K562 (cell line): ENCODE measurements at regions not wholly inside any gene's neighbourhood (a gene's known extent, or its start where the extent isn't known, plus 50 kb on each side); places are given as distances from the start of the nearest gene placed in this dataset.

Experiments used
- ATAC-seq: fragments of 200-7000 bp; cut with Tn5 transposase; 3 replicates; pipeline ENCODE4 v1.9.1; 2020; ENCODE audit warnings: moderate library complexity
- BruUV-seq: library from RNA; stranded (reverse); fragments of 400-500 nt; replicated peaks from 2 replicates; lab custom pipeline; 2021; lab: Mats Ljungman, UMichigan
- CTCF ChIA-PET: fragments of 300-600 bp; formaldehyde crosslinking; extraction: SDS; loops from one replicate; lab custom pipeline; 2021; ENCODE audit warnings: low intra/inter-chr PET ratio; lab: Yijun Ruan, JAX
- POLR2A ChIA-PET: fragments of 300-600, 350-650 bp; sonication (Branson Sonifier 250); formaldehyde crosslinking; extraction: SDS; loops from one replicate; lab custom pipeline; 2021; ENCODE audit warnings: antibody characterized with exemption, inconsistent platforms; lab: Yijun Ruan, JAX
- DNase-seq, 4 experiments: peaks; one replicate each; pipeline versions ENCODE4 v3.0.0 to v3.0.0-alpha.2; 2011 to 2018; ENCODE audit warnings: low spot score in 3 of 4, mixed read lengths in 3 of 4; ENCODE audit errors: extremely low read depth in 1 of 4
- FAIRE-seq: peaks from 2 replicates; lab custom pipeline; 2011; peaks lifted over from hg19 to GRCh38; lab: Jason Lieb, UNC
- H2AFZ ChIP-seq: 2 replicates; pipeline ENCODE4 v1.6.0; 2011; ENCODE audit warnings: low read depth, low read length, control low read depth, inconsistent platforms
- H3K27ac ChIP-seq: fragments of 200-600 bp; 3 replicates; pipeline ENCODE4 v1.8.0; 2011; ENCODE audit warnings: low read depth, mild to moderate bottlenecking, control low read depth, inconsistent platforms, low read length, moderate library complexity, mixed read lengths; ENCODE audit errors: extremely low read depth
- H3K27me3 ChIP-seq, 2 experiments: fragments of 300-600 bp in 1 of 2; 2 replicates in 1 of 2; 3 replicates in 1 of 2; pipeline versions ENCODE4 v1.6.0 to v1.8.0; 2011; ENCODE audit warnings: inconsistent platforms in 2 of 2, low read length in 2 of 2, mild to moderate bottlenecking in 1 of 2, mixed read lengths in 1 of 2, moderate library complexity in 1 of 2; ENCODE audit not compliant: control insufficient read depth in 2 of 2, insufficient read depth in 2 of 2
- H3K36me3 ChIP-seq: fragments of 300-600 bp; 3 replicates; pipeline ENCODE4 v1.8.0; 2011; ENCODE audit warnings: mild to moderate bottlenecking, low read length, inconsistent platforms; ENCODE audit not compliant: control insufficient read depth, insufficient read depth
- H3K4me1 ChIP-seq, 2 experiments: fragments of 200-600 bp in 1 of 2; replicated peaks in 1 of 2; 2 replicates in 1 of 2; 3 replicates in 1 of 2; pipeline versions ENCODE4 v1.5.1 to v1.8.0; 2011; ENCODE audit warnings: inconsistent platforms in 2 of 2, low read length in 2 of 2, mild to moderate bottlenecking in 1 of 2, mixed read lengths in 1 of 2, moderate library complexity in 1 of 2; ENCODE audit not compliant: control insufficient read depth in 2 of 2, insufficient read depth in 2 of 2
- H3K4me2 ChIP-seq: 2 replicates; pipeline ENCODE4 v1.6.1; 2011; ENCODE audit warnings: low read length, control low read depth, inconsistent platforms, mixed read lengths; ENCODE audit not compliant: insufficient read depth
- H3K4me3 ChIP-seq: fragments of 200-600 bp; sonication (generic), shearing (Covaris generic); 2 replicates; pipeline ENCODE4 v1.5.1; 2016; ENCODE audit warnings: control low read depth, inconsistent platforms
- H3K79me2 ChIP-seq: fragments of 200-600 bp; 3 replicates; pipeline ENCODE4 v1.8.0; 2011; ENCODE audit warnings: low read length, inconsistent platforms; ENCODE audit not compliant: control insufficient read depth, insufficient read depth
- H3K9ac ChIP-seq, 2 experiments: 2 replicates each; pipeline versions ENCODE4 v1.6.0 to v1.6.1; 2011; ENCODE audit warnings: low read depth in 2 of 2, low read length in 2 of 2, control low read depth in 1 of 2, inconsistent platforms in 1 of 2, mild to moderate bottlenecking in 1 of 2, mixed read lengths in 1 of 2; ENCODE audit not compliant: insufficient read depth in 1 of 2
- H3K9me1 ChIP-seq: one replicate; pipeline ENCODE4 v1.6.0; 2011; ENCODE audit warnings: inconsistent platforms, mild to moderate bottlenecking, low read length, moderate library complexity; ENCODE audit not compliant: control insufficient read depth, insufficient read depth
- H3K9me3 ChIP-seq: replicated peaks from 2 replicates; pipeline ENCODE4 v1.5.1; 2011; ENCODE audit warnings: low read depth, low read length, inconsistent platforms; ENCODE audit not compliant: control insufficient read depth, insufficient read depth
- H4K20me1 ChIP-seq: replicated peaks from 2 replicates; pipeline ENCODE4 v1.6.1; 2011; ENCODE audit warnings: low read length, inconsistent platforms, mixed read lengths; ENCODE audit not compliant: control insufficient read depth, insufficient read depth
- ATF3 ChIP-seq, 2 experiments: fragments of 450-650 bp in 1 of 2; sonication (generic) in 1 of 2; formaldehyde crosslinking in 1 of 2; IDR thresholded peaks in 1 of 2; conservative IDR thresholded peaks in 1 of 2; 2 replicates each; pipeline versions ENCODE4 v1.6.1 to v1.8.1; 2016 to 2023; ENCODE audit warnings: mild to moderate bottlenecking in 2 of 2, moderate library complexity in 2 of 2, inconsistent platforms in 1 of 2, missing genetic modification reagents in 1 of 2
- ETV5 ChIP-seq: sonication (generic); formaldehyde crosslinking; IDR thresholded peaks from 2 replicates; pipeline ENCODE4 v1.4.0; 2020; ENCODE audit warnings: low read depth, mild to moderate bottlenecking, missing genetic modification reagents
- GTF2B ChIP-seq: IDR thresholded peaks from 2 replicates; pipeline ENCODE4 v1.6.1; 2011; ENCODE audit not compliant: insufficient read length; ENCODE audit errors: extremely low read depth
- PATZ1 ChIP-seq: fragments of 250-450 bp; sonication (Bioruptor Pico); IDR thresholded peaks from 2 replicates; pipeline ENCODE4 v1.5.0; 2020; ENCODE audit warnings: mild to moderate bottlenecking, borderline replicate concordance
- PHB2 ChIP-seq: fragments of 450-650 bp; IDR thresholded peaks from 2 replicates; pipeline ENCODE4 v1.6.1; 2017; ENCODE audit warnings: low read depth
- RNF219 ChIP-seq: fragments of 250-450 bp; sonication (Bioruptor Pico); IDR thresholded peaks from 2 replicates; pipeline ENCODE4 v1.5.0; 2022; ENCODE audit warnings: mild to moderate bottlenecking
- SIN3B ChIP-seq: fragments of 450-650 bp; IDR thresholded peaks from 2 replicates; pipeline ENCODE4 v1.6.1; 2017; ENCODE audit warnings: low read depth, mild to moderate bottlenecking, moderate library complexity
- SIRT6 ChIP-seq: IDR thresholded peaks from one replicate; pipeline ENCODE4 v1.6.1; 2012; ENCODE audit warnings: low read depth, mild to moderate bottlenecking, control low read depth, inconsistent platforms, low read length, moderate library complexity
- TFAM ChIP-seq: fragments of 250-450 bp; sonication (Bioruptor Pico); conservative IDR thresholded peaks from 2 replicates; pipeline ENCODE4 v1.5.0; 2021; ENCODE audit warnings: mild to moderate bottlenecking, moderate library complexity
- ZBTB49 ChIP-seq: sonication (generic); formaldehyde crosslinking; IDR thresholded peaks from 2 replicates; pipeline ENCODE4 v1.8.0; 2022; ENCODE audit warnings: missing genetic modification reagents, mild to moderate bottlenecking, borderline replicate concordance
- ZNF140 ChIP-seq: fragments of 250-450 bp; sonication (Bioruptor Pico); IDR thresholded peaks from 2 replicates; pipeline ENCODE4 v1.8.0; 2021; ENCODE audit warnings: moderate library complexity, mild to moderate bottlenecking, inconsistent platforms
- ZNF444 ChIP-seq: fragments of 250-450 bp; sonication (Bioruptor Pico); IDR thresholded peaks from 2 replicates; pipeline ENCODE4 v1.4.0; 2020; ENCODE audit warnings: mild to moderate bottlenecking, moderate library complexity
- ZNF586 ChIP-seq: fragments of 450-650 bp; formaldehyde crosslinking; conservative IDR thresholded peaks from 2 replicates; pipeline ENCODE4 v1.4.0; 2020; ENCODE audit warnings: mild to moderate bottlenecking, moderate library complexity
- in situ Hi-C: fragments of 300-500 bp; cut with MboI; formaldehyde crosslinking; loops from 4 replicates; pipeline ENCODE4 v1.15.0; 2018; ENCODE audit warnings: inconsistent platforms, mixed read lengths
- intact Hi-C: fragments of 100-400 bp; cut with micrococcal nuclease; formaldehyde crosslinking; loops from 2 replicates; pipeline ENCODE4 v1.14.2; 2022

GRCh38 chr13:106008540-106008939 lies 526.9 kb downstream of the EFNB2 start:
- no peak overlapping the region for H3K4me2 ChIP-seq
- no peaks in the 10 kb centered on the region for H3K9me1 ChIP-seq
- H3K27ac ChIP-seq, result no peak overlapping the region
- no peak overlapping the region for H2AFZ ChIP-seq
- no peak overlapping the region for H3K9ac ChIP-seq
- no peak overlapping the region for H3K4me3 ChIP-seq
- H3K27me3 ChIP-seq, result no peaks in the 10 kb centered on the region
- H3K4me1 ChIP-seq, result no peaks in the 10 kb centered on the region
- no peak for DNase-seq
- no peaks in the 10 kb centered on the region for H3K79me2 ChIP-seq
- ATAC-seq, result no peak
- no peak for FAIRE-seq
- intact Hi-C loops (no loop called here), in situ Hi-C loops (no loop called here)
- no TSS peak for BruUV-seq
- no peaks in the 10 kb centered on the region for H3K9me3 ChIP-seq
- ChIA-PET CTCF (no interaction called here), POLR2A (no interaction called here)
- no peaks in the 10 kb centered on the region for H4K20me1 ChIP-seq
- H3K36me3 ChIP-seq, result no peaks in the 10 kb centered on the region
- TF ChIP-seq SIRT6, result no peak
- TF ChIP-seq ATF3 (IDR thresholded peaks at IDR 0.05), result no peak
- TF ChIP-seq ATF3 (CRISPR knock-in tag; conservative IDR thresholded peaks at IDR 0.05), result no peak
- no peak for TF ChIP-seq PATZ1 (CRISPR knock-in tag)
- TF ChIP-seq GTF2B, result no peak
- no peak for TF ChIP-seq ZNF586 (CRISPR knock-in tag)
- no peak for TF ChIP-seq SIN3B
- no peak for TF ChIP-seq RNF219 (CRISPR knock-in tag)
- no peak for TF ChIP-seq ZBTB49
- TF ChIP-seq ZNF140 (CRISPR knock-in tag), result no peak
- TF ChIP-seq TFAM, result no peak
- TF ChIP-seq ZNF444 (CRISPR knock-in tag), result no peak
- TF ChIP-seq ETV5 (CRISPR knock-in tag), result no peak
- TF ChIP-seq PHB2, result no peak
